ENCODE measurements at regions not wholly inside any gene's neighbourhood (a gene's known extent, or its start where the extent isn't known, plus 50 kb on each side); places are given as distances from the start of the nearest gene placed in this dataset.

DNA sequence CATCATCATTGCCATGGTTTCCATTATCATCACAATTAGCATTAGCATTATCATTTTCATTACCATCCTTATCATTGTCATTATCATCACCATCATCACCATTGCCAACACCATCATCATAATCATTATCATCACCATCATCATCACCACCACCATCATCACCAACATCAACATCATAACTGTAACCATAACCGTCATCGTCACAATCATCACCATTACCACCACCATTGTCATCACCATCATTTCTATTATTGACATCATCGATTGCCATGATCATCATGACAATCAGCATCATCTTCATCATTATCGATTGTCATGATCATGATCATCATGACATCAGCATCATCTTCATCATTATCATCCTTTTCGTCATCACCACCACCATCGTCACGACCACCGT, 88.9 kb upstream of the MSX1 start:
- TF ChIP-seq, protein P1, sequence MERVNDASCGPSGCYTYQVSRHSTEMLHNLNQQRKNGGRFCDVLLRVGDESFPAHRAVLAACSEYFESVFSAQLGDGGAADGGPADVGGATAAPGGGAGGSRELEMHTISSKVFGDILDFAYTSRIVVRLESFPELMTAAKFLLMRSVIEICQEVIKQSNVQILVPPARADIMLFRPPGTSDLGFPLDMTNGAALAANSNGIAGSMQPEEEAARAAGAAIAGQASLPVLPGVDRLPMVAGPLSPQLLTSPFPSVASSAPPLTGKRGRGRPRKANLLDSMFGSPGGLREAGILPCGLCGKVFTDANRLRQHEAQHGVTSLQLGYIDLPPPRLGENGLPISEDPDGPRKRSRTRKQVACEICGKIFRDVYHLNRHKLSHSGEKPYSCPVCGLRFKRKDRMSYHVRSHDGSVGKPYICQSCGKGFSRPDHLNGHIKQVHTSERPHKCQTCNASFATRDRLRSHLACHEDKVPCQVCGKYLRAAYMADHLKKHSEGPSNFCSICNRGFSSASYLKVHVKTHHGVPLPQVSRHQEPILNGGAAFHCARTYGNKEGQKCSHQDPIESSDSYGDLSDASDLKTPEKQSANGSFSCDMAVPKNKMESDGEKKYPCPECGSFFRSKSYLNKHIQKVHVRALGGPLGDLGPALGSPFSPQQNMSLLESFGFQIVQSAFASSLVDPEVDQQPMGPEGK (tag by site-specific recombination; IDR thresholded peaks at IDR 0.05) = no peak
- TF ChIP-seq, protein P2, sequence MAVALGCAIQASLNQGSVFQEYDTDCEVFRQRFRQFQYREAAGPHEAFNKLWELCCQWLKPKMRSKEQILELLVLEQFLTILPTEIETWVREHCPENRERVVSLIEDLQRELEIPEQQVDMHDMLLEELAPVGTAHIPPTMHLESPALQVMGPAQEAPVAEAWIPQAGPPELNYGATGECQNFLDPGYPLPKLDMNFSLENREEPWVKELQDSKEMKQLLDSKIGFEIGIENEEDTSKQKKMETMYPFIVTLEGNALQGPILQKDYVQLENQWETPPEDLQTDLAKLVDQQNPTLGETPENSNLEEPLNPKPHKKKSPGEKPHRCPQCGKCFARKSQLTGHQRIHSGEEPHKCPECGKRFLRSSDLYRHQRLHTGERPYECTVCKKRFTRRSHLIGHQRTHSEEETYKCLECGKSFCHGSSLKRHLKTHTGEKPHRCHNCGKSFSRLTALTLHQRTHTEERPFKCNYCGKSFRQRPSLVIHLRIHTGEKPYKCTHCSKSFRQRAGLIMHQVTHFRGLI (tag by site-specific recombination; IDR thresholded peaks at IDR 0.05) = no peak
- TF ChIP-seq, protein P3, sequence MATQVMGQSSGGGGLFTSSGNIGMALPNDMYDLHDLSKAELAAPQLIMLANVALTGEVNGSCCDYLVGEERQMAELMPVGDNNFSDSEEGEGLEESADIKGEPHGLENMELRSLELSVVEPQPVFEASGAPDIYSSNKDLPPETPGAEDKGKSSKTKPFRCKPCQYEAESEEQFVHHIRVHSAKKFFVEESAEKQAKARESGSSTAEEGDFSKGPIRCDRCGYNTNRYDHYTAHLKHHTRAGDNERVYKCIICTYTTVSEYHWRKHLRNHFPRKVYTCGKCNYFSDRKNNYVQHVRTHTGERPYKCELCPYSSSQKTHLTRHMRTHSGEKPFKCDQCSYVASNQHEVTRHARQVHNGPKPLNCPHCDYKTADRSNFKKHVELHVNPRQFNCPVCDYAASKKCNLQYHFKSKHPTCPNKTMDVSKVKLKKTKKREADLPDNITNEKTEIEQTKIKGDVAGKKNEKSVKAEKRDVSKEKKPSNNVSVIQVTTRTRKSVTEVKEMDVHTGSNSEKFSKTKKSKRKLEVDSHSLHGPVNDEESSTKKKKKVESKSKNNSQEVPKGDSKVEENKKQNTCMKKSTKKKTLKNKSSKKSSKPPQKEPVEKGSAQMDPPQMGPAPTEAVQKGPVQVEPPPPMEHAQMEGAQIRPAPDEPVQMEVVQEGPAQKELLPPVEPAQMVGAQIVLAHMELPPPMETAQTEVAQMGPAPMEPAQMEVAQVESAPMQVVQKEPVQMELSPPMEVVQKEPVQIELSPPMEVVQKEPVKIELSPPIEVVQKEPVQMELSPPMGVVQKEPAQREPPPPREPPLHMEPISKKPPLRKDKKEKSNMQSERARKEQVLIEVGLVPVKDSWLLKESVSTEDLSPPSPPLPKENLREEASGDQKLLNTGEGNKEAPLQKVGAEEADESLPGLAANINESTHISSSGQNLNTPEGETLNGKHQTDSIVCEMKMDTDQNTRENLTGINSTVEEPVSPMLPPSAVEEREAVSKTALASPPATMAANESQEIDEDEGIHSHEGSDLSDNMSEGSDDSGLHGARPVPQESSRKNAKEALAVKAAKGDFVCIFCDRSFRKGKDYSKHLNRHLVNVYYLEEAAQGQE (tag by site-specific recombination; IDR thresholded peaks at IDR 0.05) = no peak
- TF ChIP-seq, protein P4, sequence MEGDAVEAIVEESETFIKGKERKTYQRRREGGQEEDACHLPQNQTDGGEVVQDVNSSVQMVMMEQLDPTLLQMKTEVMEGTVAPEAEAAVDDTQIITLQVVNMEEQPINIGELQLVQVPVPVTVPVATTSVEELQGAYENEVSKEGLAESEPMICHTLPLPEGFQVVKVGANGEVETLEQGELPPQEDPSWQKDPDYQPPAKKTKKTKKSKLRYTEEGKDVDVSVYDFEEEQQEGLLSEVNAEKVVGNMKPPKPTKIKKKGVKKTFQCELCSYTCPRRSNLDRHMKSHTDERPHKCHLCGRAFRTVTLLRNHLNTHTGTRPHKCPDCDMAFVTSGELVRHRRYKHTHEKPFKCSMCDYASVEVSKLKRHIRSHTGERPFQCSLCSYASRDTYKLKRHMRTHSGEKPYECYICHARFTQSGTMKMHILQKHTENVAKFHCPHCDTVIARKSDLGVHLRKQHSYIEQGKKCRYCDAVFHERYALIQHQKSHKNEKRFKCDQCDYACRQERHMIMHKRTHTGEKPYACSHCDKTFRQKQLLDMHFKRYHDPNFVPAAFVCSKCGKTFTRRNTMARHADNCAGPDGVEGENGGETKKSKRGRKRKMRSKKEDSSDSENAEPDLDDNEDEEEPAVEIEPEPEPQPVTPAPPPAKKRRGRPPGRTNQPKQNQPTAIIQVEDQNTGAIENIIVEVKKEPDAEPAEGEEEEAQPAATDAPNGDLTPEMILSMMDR (tag by site-specific recombination; IDR thresholded peaks at IDR 0.05) = no peak
- TF ChIP-seq YY1 (tag by site-specific recombination; IDR thresholded peaks at IDR 0.05) (no peak), ZNF146 (tag by site-specific recombination; IDR thresholded peaks at IDR 0.05) (no peak), ZNF274 (IDR thresholded peaks at IDR 0.05; ENCODE audit: low read length) (no peak), ZNF274 (tag by site-specific recombination; IDR thresholded peaks at IDR 0.05; ENCODE audit: borderline replicate concordance) (no peak), ZBTB8A (tag by site-specific recombination; IDR thresholded peaks at IDR 0.05) (no peak), ZNF416 (tag by site-specific recombination; IDR thresholded peaks at IDR 0.05) (no peak)
- TF ChIP-seq, protein P5, sequence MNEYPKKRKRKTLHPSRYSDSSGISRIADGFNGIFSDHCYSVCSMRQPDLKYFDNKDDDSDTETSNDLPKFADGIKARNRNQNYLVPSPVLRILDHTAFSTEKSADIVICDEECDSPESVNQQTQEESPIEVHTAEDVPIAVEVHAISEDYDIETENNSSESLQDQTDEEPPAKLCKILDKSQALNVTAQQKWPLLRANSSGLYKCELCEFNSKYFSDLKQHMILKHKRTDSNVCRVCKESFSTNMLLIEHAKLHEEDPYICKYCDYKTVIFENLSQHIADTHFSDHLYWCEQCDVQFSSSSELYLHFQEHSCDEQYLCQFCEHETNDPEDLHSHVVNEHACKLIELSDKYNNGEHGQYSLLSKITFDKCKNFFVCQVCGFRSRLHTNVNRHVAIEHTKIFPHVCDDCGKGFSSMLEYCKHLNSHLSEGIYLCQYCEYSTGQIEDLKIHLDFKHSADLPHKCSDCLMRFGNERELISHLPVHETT (tag by site-specific recombination; IDR thresholded peaks at IDR 0.05) = no peak
- TF ChIP-seq, protein P6, sequence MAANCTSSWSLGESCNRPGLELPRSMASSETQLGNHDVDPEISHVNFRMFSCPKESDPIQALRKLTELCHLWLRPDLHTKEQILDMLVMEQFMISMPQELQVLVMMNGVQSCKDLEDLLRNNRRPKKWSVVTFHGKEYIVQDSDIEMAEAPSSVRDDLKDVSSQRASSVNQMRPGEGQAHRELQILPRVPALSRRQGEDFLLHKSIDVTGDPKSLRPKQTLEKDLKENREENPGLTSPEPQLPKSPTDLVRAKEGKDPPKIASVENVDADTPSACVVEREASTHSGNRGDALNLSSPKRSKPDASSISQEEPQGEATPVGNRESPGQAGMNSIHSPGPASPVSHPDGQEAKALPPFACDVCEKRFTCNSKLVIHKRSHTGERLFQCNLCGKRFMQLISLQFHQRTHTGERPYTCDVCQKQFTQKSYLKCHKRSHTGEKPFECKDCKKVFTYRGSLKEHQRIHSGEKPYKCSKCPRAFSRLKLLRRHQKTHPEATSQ (tag by site-specific recombination; IDR thresholded peaks at IDR 0.05) = no peak
- TF ChIP-seq, protein P7, sequence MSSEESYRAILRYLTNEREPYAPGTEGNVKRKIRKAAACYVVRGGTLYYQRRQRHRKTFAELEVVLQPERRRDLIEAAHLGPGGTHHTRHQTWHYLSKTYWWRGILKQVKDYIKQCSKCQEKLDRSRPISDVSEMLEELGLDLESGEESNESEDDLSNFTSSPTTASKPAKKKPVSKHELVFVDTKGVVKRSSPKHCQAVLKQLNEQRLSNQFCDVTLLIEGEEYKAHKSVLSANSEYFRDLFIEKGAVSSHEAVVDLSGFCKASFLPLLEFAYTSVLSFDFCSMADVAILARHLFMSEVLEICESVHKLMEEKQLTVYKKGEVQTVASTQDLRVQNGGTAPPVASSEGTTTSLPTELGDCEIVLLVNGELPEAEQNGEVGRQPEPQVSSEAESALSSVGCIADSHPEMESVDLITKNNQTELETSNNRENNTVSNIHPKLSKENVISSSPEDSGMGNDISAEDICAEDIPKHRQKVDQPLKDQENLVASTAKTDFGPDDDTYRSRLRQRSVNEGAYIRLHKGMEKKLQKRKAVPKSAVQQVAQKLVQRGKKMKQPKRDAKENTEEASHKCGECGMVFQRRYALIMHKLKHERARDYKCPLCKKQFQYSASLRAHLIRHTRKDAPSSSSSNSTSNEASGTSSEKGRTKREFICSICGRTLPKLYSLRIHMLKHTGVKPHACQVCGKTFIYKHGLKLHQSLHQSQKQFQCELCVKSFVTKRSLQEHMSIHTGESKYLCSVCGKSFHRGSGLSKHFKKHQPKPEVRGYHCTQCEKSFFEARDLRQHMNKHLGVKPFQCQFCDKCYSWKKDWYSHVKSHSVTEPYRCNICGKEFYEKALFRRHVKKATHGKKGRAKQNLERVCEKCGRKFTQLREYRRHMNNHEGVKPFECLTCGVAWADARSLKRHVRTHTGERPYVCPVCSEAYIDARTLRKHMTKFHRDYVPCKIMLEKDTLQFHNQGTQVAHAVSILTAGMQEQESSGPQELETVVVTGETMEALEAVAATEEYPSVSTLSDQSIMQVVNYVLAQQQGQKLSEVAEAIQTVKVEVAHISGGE (tag by site-specific recombination; conservative IDR thresholded peaks at IDR 0.05; ENCODE audit: low read depth) = no peak
- TF ChIP-seq, protein P8, sequence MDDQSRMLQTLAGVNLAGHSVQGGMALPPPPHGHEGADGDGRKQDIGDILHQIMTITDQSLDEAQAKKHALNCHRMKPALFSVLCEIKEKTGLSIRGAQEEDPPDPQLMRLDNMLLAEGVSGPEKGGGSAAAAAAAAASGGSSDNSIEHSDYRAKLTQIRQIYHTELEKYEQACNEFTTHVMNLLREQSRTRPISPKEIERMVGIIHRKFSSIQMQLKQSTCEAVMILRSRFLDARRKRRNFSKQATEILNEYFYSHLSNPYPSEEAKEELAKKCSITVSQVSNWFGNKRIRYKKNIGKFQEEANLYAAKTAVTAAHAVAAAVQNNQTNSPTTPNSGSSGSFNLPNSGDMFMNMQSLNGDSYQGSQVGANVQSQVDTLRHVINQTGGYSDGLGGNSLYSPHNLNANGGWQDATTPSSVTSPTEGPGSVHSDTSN (CRISPR knock-in tag; IDR thresholded peaks at IDR 0.05) = no peak

Measured in HEK293 (cell line).